SJCRH30 (cell line): ENCODE measurements at regions not wholly inside any gene's neighbourhood (a gene's known extent, or its start where the extent isn't known, plus 50 kb on each side); places are given as distances from the start of the nearest gene placed in this dataset.
A peak's percentile ranks its signal among the peaks of the same experiment; 100 is the strongest.
"Not testable (repeated sequence)": the region's sequence is repeated elsewhere in the genome, so short reads cannot be mapped to it uniquely, and the experiment has no call there.

Source experiments
- DNase-seq, 2 experiments: peaks; one replicate each; pipeline ENCODE4 v3.0.0-alpha.2; 2015 to 2020
- H3K27ac ChIP-seq: fragments of 250-450 bp; sonication (Bioruptor Pico); 2 replicates; pipeline ENCODE4 v1.5.1; 2020; ENCODE audit warnings: mild to moderate bottlenecking, moderate library complexity
- H3K27me3 ChIP-seq: fragments of 250-450 bp; sonication (Bioruptor Pico); 2 replicates; pipeline ENCODE4 v1.5.1; 2020; ENCODE audit warnings: mild to moderate bottlenecking, moderate library complexity
- H3K36me3 ChIP-seq: fragments of 250-450 bp; sonication (Bioruptor Pico); 2 replicates; pipeline ENCODE4 v1.5.1; 2020; ENCODE audit warnings: mild to moderate bottlenecking, moderate library complexity
- H3K4me1 ChIP-seq: fragments of 250-450 bp; sonication (Bioruptor Pico); 2 replicates; pipeline ENCODE4 v1.5.1; 2020; ENCODE audit warnings: mild to moderate bottlenecking, moderate library complexity
- H3K4me3 ChIP-seq: fragments of 250-450 bp; sonication (Bioruptor Pico); 2 replicates; pipeline ENCODE4 v1.5.1; 2020; ENCODE audit warnings: mild to moderate bottlenecking, moderate library complexity
- H3K9me3 ChIP-seq: fragments of 250-450 bp; sonication (Bioruptor Pico); replicated peaks from 2 replicates; pipeline ENCODE4 v1.5.1; 2020; ENCODE audit warnings: mild to moderate bottlenecking, moderate library complexity

GRCh38 chr16:76106647-76107046 is 170.6 kb upstream of the CNTNAP4 start:
- H3K27me3 ChIP-seq, result no peaks in the 10 kb centered on the region
- H3K4me1 ChIP-seq, result no peaks in the 10 kb centered on the region
- no peak overlapping the region for H3K27ac ChIP-seq
- no peak for DNase-seq
- no peaks in the 10 kb centered on the region for H3K9me3 ChIP-seq
- no peak overlapping the region for H3K4me3 ChIP-seq
- H3K36me3 ChIP-seq, result no peaks in the 10 kb centered on the region

- H3K4me3 ChIP-seq, result no peak overlapping the region
- no peak overlapping the region for H3K27ac ChIP-seq
- H3K36me3 ChIP-seq, result no peaks in the 10 kb centered on the region
- DNase-seq, result no peak
- no peaks in the 10 kb centered on the region for H3K27me3 ChIP-seq
- no peaks in the 10 kb centered on the region for H3K4me1 ChIP-seq
- no peaks in the 10 kb centered on the region for H3K9me3 ChIP-seq
Measured at GRCh38 chr16:76108460-76108859, 168.7 kb upstream of the CNTNAP4 start.

DNA sequence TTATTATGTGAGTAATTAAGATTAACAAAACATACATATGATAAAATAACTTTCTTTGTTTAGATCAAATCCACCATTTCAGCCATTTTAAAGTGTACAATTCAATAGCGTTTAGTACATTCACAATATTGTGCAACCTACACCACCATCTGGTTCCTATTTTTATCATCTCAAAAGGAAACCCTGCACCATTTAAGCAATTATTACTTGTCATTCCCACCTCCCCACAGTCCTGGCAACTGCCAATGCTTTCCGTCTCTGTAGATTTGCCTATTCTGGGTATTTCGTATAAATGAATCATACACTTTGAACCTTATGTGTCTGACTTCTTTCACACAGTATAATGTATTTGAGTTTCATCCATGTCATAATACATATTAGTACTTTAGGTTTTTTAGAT is 162.5 kb upstream of the CNTNAP4 start:
- Histone ChIP-seq H3K4me1 (no peaks in the 10 kb centered on the region), H3K9me3 (no peaks in the 10 kb centered on the region), H3K36me3 (no peaks in the 10 kb centered on the region), H3K27ac (no peak overlapping the region), H3K27me3 (no peaks in the 10 kb centered on the region), H3K4me3 (no peak overlapping the region)
- DNase-seq, result no peak

GRCh38 chr16:76118344-76118743 is 158.9 kb upstream of the CNTNAP4 start:
- Histone ChIP-seq H3K4me1 (no peaks in the 10 kb centered on the region), H3K27me3 (no peaks in the 10 kb centered on the region), H3K4me3 (no peak overlapping the region), H3K27ac (no peak overlapping the region), H3K9me3 (no peaks in the 10 kb centered on the region), H3K36me3 (no peaks in the 10 kb centered on the region)
- DNase-seq, result peak in 1 of 2 experiments; percentile 0

DNA sequence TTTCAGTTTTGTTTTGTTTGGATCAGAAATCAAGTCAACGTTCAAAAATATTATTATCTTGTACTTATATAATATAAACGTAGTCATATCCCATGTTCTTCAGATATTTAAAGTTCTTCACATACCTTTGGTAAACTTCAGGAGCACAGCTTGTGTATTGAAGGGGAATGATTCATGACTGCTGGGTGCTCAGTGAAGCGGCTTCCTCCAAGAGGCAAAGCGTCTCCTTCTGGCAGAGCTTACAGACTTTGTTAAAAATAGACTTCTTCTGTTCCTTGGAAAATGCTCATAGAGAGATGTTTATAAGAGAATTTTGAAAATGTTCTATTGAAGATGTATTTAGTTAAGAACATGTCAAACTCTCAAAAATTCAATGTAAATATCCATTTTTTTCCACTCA is 155.6 kb upstream of the CNTNAP4 start:
- no peaks in the 10 kb centered on the region for H3K4me1 ChIP-seq
- H3K9me3 ChIP-seq, result no peaks in the 10 kb centered on the region
- DNase-seq, result no peak

DNA sequence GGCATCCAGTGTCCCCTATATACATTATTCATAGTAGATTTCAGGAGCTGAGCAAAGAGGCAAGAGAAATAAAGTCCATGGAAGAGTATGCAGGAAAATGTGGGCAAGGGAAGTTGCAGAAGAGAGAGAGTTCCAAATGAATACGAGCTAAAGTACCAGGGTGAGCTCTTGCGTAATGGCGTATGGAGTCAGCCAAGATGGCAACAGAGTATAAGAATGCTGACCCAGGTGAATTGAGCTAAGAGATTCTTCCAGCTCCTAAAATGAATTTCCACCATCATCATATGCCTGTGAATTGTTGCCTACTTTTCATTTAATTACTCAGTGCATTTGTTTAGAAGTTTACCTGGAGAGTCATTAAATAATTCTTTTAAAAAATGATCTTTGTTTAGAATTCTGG is 153.2 kb upstream of the CNTNAP4 start:
- no peak overlapping the region for H3K4me3 ChIP-seq
- H3K27me3 ChIP-seq, result no peaks in the 10 kb centered on the region

More for the DNA sequence above, 155.6 kb upstream of the CNTNAP4 start:
- H3K27ac ChIP-seq, result no peak overlapping the region
- H3K27me3 ChIP-seq, result no peaks in the 10 kb centered on the region
- H3K36me3 ChIP-seq, result no peaks in the 10 kb centered on the region
- H3K4me3 ChIP-seq, result no peak overlapping the region

DNA sequence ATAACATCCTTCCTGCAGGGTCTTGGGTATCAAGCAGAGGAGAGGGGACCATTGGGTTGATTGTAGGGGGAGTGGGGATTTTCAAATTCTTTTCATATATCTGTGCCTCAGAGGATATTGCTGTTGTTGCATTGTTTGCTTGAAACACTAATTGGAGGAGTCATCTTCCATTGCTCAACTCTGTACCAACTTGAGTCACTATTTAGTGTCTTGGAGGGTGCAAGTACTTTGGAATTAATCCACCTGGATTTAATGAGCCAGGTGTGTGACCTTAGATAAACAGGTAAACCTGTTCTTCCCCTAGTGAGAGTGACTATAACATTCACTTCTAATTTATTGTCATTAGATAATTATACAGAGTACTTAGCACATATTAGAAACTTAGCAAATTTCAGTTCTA is 151.3 kb upstream of the CNTNAP4 start:
- no peaks in the 10 kb centered on the region for H3K36me3 ChIP-seq
- DNase-seq, result no peak

More for the DNA sequence above, 153.2 kb upstream of the CNTNAP4 start:
- Histone ChIP-seq H3K9me3 (no peaks in the 10 kb centered on the region), H3K36me3 (no peaks in the 10 kb centered on the region), H3K27ac (no peak overlapping the region), H3K4me1 (no peaks in the 10 kb centered on the region)
- DNase-seq, result no peak

GRCh38 chr16:76138056-76138455 is 139.1 kb upstream of the CNTNAP4 start:
- H3K9me3 ChIP-seq, DNase-seq, H3K36me3 ChIP-seq, H3K27me3 ChIP-seq, H3K27ac ChIP-seq, H3K4me3 ChIP-seq, H3K4me1 ChIP-seq: not testable (repeated sequence)

More for the DNA sequence above, 151.3 kb upstream of the CNTNAP4 start:
- no peak overlapping the region for H3K4me3 ChIP-seq
- no peaks in the 10 kb centered on the region for H3K27me3 ChIP-seq
- H3K9me3 ChIP-seq, result no peaks in the 10 kb centered on the region
- no peak overlapping the region for H3K27ac ChIP-seq
- H3K4me1 ChIP-seq, result no peaks in the 10 kb centered on the region

DNA sequence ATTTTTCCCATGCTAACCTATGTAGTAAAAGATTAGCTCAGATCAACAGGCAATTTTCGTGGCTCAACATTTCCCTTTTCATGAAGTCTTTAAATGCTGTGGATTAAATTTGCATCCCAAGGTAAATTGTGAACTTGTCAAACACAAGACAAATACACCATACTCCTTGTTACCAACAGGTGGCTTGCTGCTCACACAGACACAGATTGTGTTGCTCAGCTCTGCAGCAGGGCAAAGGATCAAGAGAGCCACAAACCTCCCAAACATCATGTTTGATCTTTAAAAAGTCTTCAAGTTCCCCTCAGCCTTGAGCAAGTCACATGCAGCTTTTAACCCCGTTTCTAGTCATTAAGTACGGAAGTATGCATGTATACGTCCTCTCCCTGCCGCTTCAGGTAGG is 119.6 kb upstream of the CNTNAP4 start:
- Histone ChIP-seq H3K27ac (no peak overlapping the region), H3K4me3 (no peak overlapping the region), H3K27me3 (no peaks in the 10 kb centered on the region), H3K9me3 (no peaks in the 10 kb centered on the region), H3K4me1 (no peaks in the 10 kb centered on the region), H3K36me3 (no peaks in the 10 kb centered on the region)
- no peak for DNase-seq

GRCh38 chr16:76162046-76162445 is 115.2 kb upstream of the CNTNAP4 start:
- Histone ChIP-seq H3K9me3 (no peaks in the 10 kb centered on the region), H3K4me1 (no peaks in the 10 kb centered on the region), H3K4me3 (no peak overlapping the region), H3K27ac (no peak overlapping the region), H3K36me3 (no peaks in the 10 kb centered on the region), H3K27me3 (no peaks in the 10 kb centered on the region)
- DNase-seq, result no peak

GRCh38 chr16:76164970-76165558 is 112.1 kb upstream of the CNTNAP4 start:
- DNase-seq, result no peak
- Histone ChIP-seq H3K27ac (no peak overlapping the region), H3K9me3 (no peaks in the 10 kb centered on the region), H3K27me3 (no peaks in the 10 kb centered on the region), H3K4me1 (no peaks in the 10 kb centered on the region), H3K4me3 (no peak overlapping the region), H3K36me3 (no peaks in the 10 kb centered on the region)

- H3K27me3 ChIP-seq, result no peaks in the 10 kb centered on the region
- no peaks in the 10 kb centered on the region for H3K9me3 ChIP-seq
- DNase-seq, result no peak
Measured at GRCh38 chr16:76175718-76176117, 101.5 kb upstream of the CNTNAP4 start.

DNA sequence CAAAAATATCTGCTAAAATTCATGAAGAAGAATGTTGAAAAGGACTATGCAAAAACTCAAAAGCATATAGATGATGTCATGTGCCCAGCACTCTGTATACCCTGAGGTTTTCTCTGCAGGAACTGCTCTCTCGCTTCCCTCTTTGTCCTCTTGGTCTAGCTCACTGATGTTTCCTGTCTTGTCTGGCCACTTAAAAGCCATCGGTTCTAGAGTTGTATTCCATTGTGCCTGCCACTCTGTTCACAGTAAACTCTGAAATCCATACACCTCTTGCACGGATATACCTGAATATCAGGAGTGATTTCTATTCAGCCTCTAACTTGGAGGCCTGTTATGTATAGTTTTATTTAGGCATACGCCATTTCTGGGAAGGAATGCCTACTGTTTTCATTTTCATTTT is 101.0 kb upstream of the CNTNAP4 start:
- DNase-seq, result no peak
- Histone ChIP-seq H3K4me3 (no peak overlapping the region), H3K9me3 (no peaks in the 10 kb centered on the region), H3K27me3 (no peaks in the 10 kb centered on the region), H3K4me1 (no peaks in the 10 kb centered on the region), H3K36me3 (no peaks in the 10 kb centered on the region), H3K27ac (no peak overlapping the region)

More at GRCh38 chr16:76175718-76176117, 101.5 kb upstream of the CNTNAP4 start:
- Histone ChIP-seq H3K4me3 (no peak overlapping the region), H3K4me1 (no peaks in the 10 kb centered on the region), H3K36me3 (no peaks in the 10 kb centered on the region), H3K27ac (no peak overlapping the region)

GRCh38 chr16:76176616-76177015 is 100.6 kb upstream of the CNTNAP4 start:
- Histone ChIP-seq H3K4me1 (no peaks in the 10 kb centered on the region), H3K27me3 (no peaks in the 10 kb centered on the region), H3K27ac (no peak overlapping the region), H3K36me3 (no peaks in the 10 kb centered on the region), H3K4me3 (no peak overlapping the region), H3K9me3 (no peaks in the 10 kb centered on the region)
- no peak for DNase-seq

- no peak overlapping the region for H3K27ac ChIP-seq
- H3K27me3 ChIP-seq, result no peaks in the 10 kb centered on the region
- no peaks in the 10 kb centered on the region for H3K4me1 ChIP-seq
- no peak overlapping the region for H3K4me3 ChIP-seq
- DNase-seq, result no peak
- H3K9me3 ChIP-seq, result no peaks in the 10 kb centered on the region
- no peaks in the 10 kb centered on the region for H3K36me3 ChIP-seq
Measured at GRCh38 chr16:76182041-76182635, 95.1 kb upstream of the CNTNAP4 start.

GRCh38 chr16:76183647-76184046 is 93.6 kb upstream of the CNTNAP4 start:
- Histone ChIP-seq H3K36me3 (no peaks in the 10 kb centered on the region), H3K9me3 (no peaks in the 10 kb centered on the region), H3K27ac (no peak overlapping the region), H3K4me1 (no peaks in the 10 kb centered on the region), H3K27me3 (no peaks in the 10 kb centered on the region), H3K4me3 (no peak overlapping the region)
- DNase-seq, result no peak
